SKM-1 (cell line): ENCODE measurements at regions not wholly inside any gene's neighbourhood (a gene's known extent, or its start where the extent isn't known, plus 50 kb on each side); places are given as distances from the start of the nearest gene placed in this dataset.
"Not testable (repeated sequence)": the region's sequence is repeated elsewhere in the genome, so short reads cannot be mapped to it uniquely, and the experiment has no call there.

ENCODE experiments used
- DNase-seq: peaks from one replicate; lab custom pipeline; 2025; ENCODE audit not compliant: unreplicated experiment; lab: John Stamatoyannopoulos, UW

- DNase-seq: not testable (repeated sequence)
Measured at GRCh38 chr5:163874912-163875311, 369.5 kb downstream of the MAT2B start.

GRCh38 chr5:163877865-163878264, 372.4 kb downstream of the MAT2B start:
- DNase-seq: no peak

GRCh38 chr5:163878490-163878889, 373.1 kb downstream of the MAT2B start:
- DNase-seq: no peak

- DNase-seq: no peak
Measured at GRCh38 chr5:163880302-163880701, 374.9 kb downstream of the MAT2B start.

- no peak for DNase-seq
Measured at GRCh38 chr5:163885117-163885516, 379.7 kb downstream of the MAT2B start.

GRCh38 chr5:163887854-163888253, 382.4 kb downstream of the MAT2B start:
- no peak for DNase-seq

GRCh38 chr5:163888366-163888765, 382.9 kb downstream of the MAT2B start:
- no peak for DNase-seq

- DNase-seq: peak; percentile 33
Measured at GRCh38 chr5:163889369-163889768, 383.9 kb downstream of the MAT2B start.

- no peak for DNase-seq
Measured at GRCh38 chr5:163890261-163890660, 384.8 kb downstream of the MAT2B start.

GRCh38 chr5:163893281-163893680, 387.9 kb downstream of the MAT2B start:
- DNase-seq: no peak

- no peak for DNase-seq
Measured at GRCh38 chr5:163894645-163895044, 389.2 kb downstream of the MAT2B start.

GRCh38 chr5:163898873-163899272, 393.5 kb downstream of the MAT2B start:
- DNase-seq: no peak

- DNase-seq: not testable (repeated sequence)
Measured at GRCh38 chr5:163907783-163908182, 402.4 kb downstream of the MAT2B start.

- DNase-seq: no peak
Measured at GRCh38 chr5:163908253-163908652, 402.8 kb downstream of the MAT2B start.

- no peak for DNase-seq
Measured at GRCh38 chr5:163910226-163910625, 404.8 kb downstream of the MAT2B start.

- no peak for DNase-seq
Measured at GRCh38 chr5:163912046-163912445, 406.6 kb downstream of the MAT2B start.

- no peak for DNase-seq
Measured at GRCh38 chr5:163913548-163913947, 408.1 kb downstream of the MAT2B start.

- DNase-seq: no peak
Measured at GRCh38 chr5:163914910-163915309, 409.5 kb downstream of the MAT2B start.

- peak; percentile 67 for DNase-seq
Measured at GRCh38 chr5:163915481-163915961, 410.1 kb downstream of the MAT2B start.

- DNase-seq: peak; percentile 93
Measured at GRCh38 chr5:163916376-163916775, 411.0 kb downstream of the MAT2B start.

GRCh38 chr5:163916861-163917260, 411.4 kb downstream of the MAT2B start:
- DNase-seq: no peak

- no peak for DNase-seq
Measured at GRCh38 chr5:163917747-163918146, 412.3 kb downstream of the MAT2B start.

GRCh38 chr5:163934990-163935389, 429.6 kb downstream of the MAT2B start:
- not testable (repeated sequence) for DNase-seq

GRCh38 chr5:163938595-163938994, 433.2 kb downstream of the MAT2B start:
- DNase-seq: peak; percentile 18
